ENCODE measurements at regions not wholly inside any gene's neighbourhood (a gene's known extent, or its start where the extent isn't known, plus 50 kb on each side); places are given as distances from the start of the nearest gene placed in this dataset.

- H3K4me1 Mint-ChIP-seq, result no peaks in the 10 kb centered on the region
- H3K9me3 Mint-ChIP-seq, result no peaks in the 10 kb centered on the region
- H3K4me3 Mint-ChIP-seq, result no peak overlapping the region
- no peak for DNase-seq
- H3K27me3 Mint-ChIP-seq (ENCODE audit: low read depth in 3 of 3), result peaks cover 4 to 17% (median 7%) of the 10 kb centered on the region in 3 donors
- peaks cover 11 to 17% (median 13%) of the 10 kb centered on the region in 3 donors for H3K36me3 Mint-ChIP-seq
- H3K27ac Mint-ChIP-seq, result no peak overlapping the region
Observed at GRCh38 chr13:99878921-99879610, 92.5 kb downstream of the ZIC5 start.

GRCh38 chr13:99876651-99877050 lies 94.9 kb downstream of the ZIC5 start:
- H3K27ac Mint-ChIP-seq, result no peak overlapping the region
- peaks cover 9 to 17% (median 11%) of the 10 kb centered on the region in 3 donors for H3K36me3 Mint-ChIP-seq
- H3K4me3 Mint-ChIP-seq, result no peak overlapping the region
- H3K9me3 Mint-ChIP-seq, result no peaks in the 10 kb centered on the region
- H3K4me1 Mint-ChIP-seq, result no peaks in the 10 kb centered on the region
- H3K27me3 Mint-ChIP-seq (ENCODE audit: low read depth in 3 of 3), result peaks cover 4 to 14% (median 4%) of the 10 kb centered on the region in 3 donors
- no peak for DNase-seq

GRCh38 chr13:99875391-99875790 lies 96.2 kb downstream of the ZIC5 start:
- peaks cover 11 to 17% (median 16%) of the 10 kb centered on the region in 3 donors for H3K36me3 Mint-ChIP-seq
- peaks cover 4 to 14% (median 7%) of the 10 kb centered on the region in 3 donors for H3K27me3 Mint-ChIP-seq (ENCODE audit: low read depth in 3 of 3)
- H3K4me3 Mint-ChIP-seq, result no peak overlapping the region
- no peaks in the 10 kb centered on the region for H3K4me1 Mint-ChIP-seq
- no peak overlapping the region for H3K27ac Mint-ChIP-seq
- no peak for DNase-seq
- H3K9me3 Mint-ChIP-seq, result no peaks in the 10 kb centered on the region

DNA sequence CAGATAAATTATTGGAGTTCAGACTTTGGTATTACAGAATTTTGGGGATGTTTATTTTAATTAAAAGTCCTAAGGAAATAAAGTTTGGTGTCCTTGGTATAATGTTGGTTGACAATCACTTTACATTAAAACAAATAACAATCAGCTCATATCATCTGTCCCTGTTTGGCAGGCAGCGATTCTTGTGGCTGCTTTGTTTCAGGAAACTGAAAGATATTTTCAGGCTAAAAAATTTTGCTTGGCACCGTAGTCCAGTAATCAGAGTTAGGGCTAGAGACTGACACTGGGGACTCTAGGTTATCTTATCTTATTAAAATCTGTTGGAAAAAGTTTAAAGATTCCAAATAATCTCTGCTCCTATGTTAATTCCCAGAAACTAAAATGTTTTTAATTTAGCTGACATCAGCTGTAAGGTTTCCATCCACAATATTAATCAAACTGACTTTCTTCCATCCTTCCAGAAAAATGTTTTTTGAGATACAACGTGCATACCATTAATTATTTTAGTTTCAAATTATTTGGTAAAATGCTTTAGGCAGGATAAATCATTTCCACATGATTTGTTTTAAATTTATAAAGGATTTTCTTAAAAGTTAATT lies 97.6 kb downstream of the ZIC5 start:
- Mint-ChIP-seq H3K4me3 (no peak overlapping the region), H3K4me1 (no peaks in the 10 kb centered on the region), H3K27me3 (ENCODE audit: low read depth in 3 of 3) (peaks cover 4 to 10% (median 7%) of the 10 kb centered on the region in 3 donors), H3K36me3 (peaks cover 6 to 17% (median 14%) of the 10 kb centered on the region in 3 donors), H3K9me3 (no peaks in the 10 kb centered on the region), H3K27ac (no peak overlapping the region)
- no peak for DNase-seq

GRCh38 chr13:99873141-99873540 lies 98.4 kb downstream of the ZIC5 start:
- Mint-ChIP-seq H3K4me3 (no peak overlapping the region), H3K4me1 (no peaks in the 10 kb centered on the region), H3K9me3 (no peaks in the 10 kb centered on the region), H3K27me3 (ENCODE audit: low read depth in 3 of 3) (peaks cover 4 to 9% (median 7%) of the 10 kb centered on the region in 3 donors), H3K36me3 (peaks cover 4 to 17% (median 12%) of the 10 kb centered on the region in 3 donors), H3K27ac (no peak overlapping the region)
- DNase-seq, result no peak

DNA sequence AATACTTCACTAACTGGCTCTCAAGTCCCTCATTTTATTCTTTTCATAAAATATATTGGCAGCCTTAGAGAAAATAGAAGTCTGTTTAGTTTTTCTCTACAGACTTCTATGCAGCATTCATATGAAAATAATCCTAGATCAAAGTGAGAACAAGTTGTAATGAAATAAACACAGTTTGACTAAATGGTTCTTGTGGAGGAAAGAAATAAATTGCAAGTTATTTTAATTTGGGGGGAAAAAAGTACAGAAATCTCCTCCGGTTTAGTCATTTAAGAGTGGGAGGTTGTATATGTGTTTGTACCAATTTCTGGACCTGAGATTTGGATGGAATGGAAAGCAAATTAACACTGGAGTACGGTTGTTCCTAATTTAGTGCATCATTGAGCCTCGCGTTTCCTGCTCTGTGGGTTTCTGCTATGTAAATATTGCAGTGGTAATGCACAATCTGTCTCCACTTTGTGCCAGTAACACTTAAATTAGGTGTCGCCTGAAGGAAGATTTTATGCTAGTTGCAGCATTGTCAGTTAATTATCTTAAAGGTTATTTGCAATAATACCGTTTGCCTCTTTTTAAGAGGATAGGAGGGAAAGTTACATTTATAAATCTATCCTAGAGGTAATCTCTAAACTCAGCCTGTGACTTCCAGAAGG lies 100.2 kb downstream of the ZIC5 start:
- H3K4me3 Mint-ChIP-seq, result no peak overlapping the region

DNA sequence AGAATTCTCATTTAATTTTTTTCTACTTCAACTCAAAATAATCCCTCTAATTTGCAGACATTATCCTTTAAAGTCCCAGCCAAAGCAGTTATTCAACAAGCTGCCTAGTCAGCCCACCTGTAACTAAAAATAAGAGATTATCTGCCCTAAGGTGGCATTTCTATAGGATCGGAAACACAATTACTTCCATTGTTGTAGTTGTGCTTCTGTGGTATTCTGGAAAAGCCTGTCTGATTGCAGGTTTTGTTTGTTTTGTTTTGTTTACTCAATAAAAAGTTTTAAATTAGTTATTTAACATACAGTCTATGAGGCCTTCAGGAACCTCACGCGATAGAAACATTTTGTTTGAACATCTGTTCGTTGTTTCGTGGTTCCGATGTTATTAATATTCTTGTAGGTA lies 101.0 kb downstream of the ZIC5 start:
- H3K27ac Mint-ChIP-seq, result no peak overlapping the region
- H3K36me3 Mint-ChIP-seq, result peaks cover 9 to 25% (median 14%) of the 10 kb centered on the region in 3 donors
- no peak overlapping the region for H3K4me3 Mint-ChIP-seq
- no peaks in the 10 kb centered on the region for H3K9me3 Mint-ChIP-seq
- peaks cover 0 to 9% (median 9%) of the 10 kb centered on the region in 3 donors for H3K27me3 Mint-ChIP-seq (ENCODE audit: low read depth in 3 of 3)
- no peak for DNase-seq
- H3K4me1 Mint-ChIP-seq, result no peaks in the 10 kb centered on the region

More for the DNA sequence above, 100.2 kb downstream of the ZIC5 start:
- Mint-ChIP-seq H3K27me3 (ENCODE audit: low read depth in 3 of 3) (peaks cover 0 to 9% (median 7%) of the 10 kb centered on the region in 3 donors), H3K9me3 (no peaks in the 10 kb centered on the region), H3K27ac (no peak overlapping the region), H3K4me1 (no peaks in the 10 kb centered on the region), H3K36me3 (peaks cover 6 to 23% (median 17%) of the 10 kb centered on the region in 3 donors)
- DNase-seq, result no peak

- no peaks in the 10 kb centered on the region for H3K4me1 Mint-ChIP-seq
- peaks cover 10 to 22% (median 11%) of the 10 kb centered on the region in 3 donors for H3K36me3 Mint-ChIP-seq
- no peak for DNase-seq
Observed at GRCh38 chr13:99869830-99870229, 101.7 kb downstream of the ZIC5 start.

GRCh38 chr13:99868767-99869166 lies 102.8 kb downstream of the ZIC5 start:
- Mint-ChIP-seq H3K4me1 (no peaks in the 10 kb centered on the region), H3K4me3 (no peak overlapping the region), H3K9me3 (no peaks in the 10 kb centered on the region), H3K27me3 (ENCODE audit: low read depth in 3 of 3) (peaks cover 0 to 9% (median 8%) of the 10 kb centered on the region in 3 donors), H3K27ac (no peak overlapping the region), H3K36me3 (peaks cover 19 to 32% (median 21%) of the 10 kb centered on the region in 3 donors)
- no peak for DNase-seq

More at GRCh38 chr13:99869830-99870229, 101.7 kb downstream of the ZIC5 start:
- Mint-ChIP-seq H3K27ac (no peak overlapping the region), H3K9me3 (no peaks in the 10 kb centered on the region), H3K27me3 (ENCODE audit: low read depth in 3 of 3) (peaks cover 0 to 9% (median 7%) of the 10 kb centered on the region in 3 donors), H3K4me3 (no peak overlapping the region)

GRCh38 chr13:99867535-99868257 lies 103.9 kb downstream of the ZIC5 start:
- no peak overlapping the region for H3K4me3 Mint-ChIP-seq
- H3K27ac Mint-ChIP-seq, result no peak overlapping the region
- H3K9me3 Mint-ChIP-seq, result no peaks in the 10 kb centered on the region
- H3K27me3 Mint-ChIP-seq (ENCODE audit: low read depth in 3 of 3), result peaks cover 0 to 12% (median 11%) of the 10 kb centered on the region in 3 donors
- peaks cover 19 to 37% (median 23%) of the 10 kb centered on the region in 3 donors for H3K36me3 Mint-ChIP-seq
- H3K4me1 Mint-ChIP-seq, result no peaks in the 10 kb centered on the region
- no peak for DNase-seq

DNA sequence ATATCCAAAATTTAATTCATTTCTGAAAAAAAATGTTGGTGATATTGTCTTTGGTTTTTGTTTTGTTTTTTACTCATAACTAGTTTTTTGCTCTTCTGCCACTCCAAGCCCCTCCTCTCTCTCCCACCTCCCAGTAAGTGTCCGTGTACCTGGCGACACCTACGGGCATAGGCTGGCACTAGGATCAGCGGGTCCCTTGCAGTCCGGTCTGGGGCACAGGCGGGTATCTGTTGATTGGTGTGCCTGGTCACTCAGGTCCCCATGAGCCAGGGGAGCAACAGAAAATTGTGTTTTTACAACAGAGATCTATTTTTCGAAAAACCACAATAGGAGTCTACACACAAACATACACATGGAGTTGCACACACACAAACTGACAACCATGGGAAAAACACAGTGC lies 104.8 kb downstream of the ZIC5 start:
- Mint-ChIP-seq H3K4me3 (no peak overlapping the region), H3K36me3 (peaks cover 22 to 42% (median 23%) of the 10 kb centered on the region in 3 donors)

DNA sequence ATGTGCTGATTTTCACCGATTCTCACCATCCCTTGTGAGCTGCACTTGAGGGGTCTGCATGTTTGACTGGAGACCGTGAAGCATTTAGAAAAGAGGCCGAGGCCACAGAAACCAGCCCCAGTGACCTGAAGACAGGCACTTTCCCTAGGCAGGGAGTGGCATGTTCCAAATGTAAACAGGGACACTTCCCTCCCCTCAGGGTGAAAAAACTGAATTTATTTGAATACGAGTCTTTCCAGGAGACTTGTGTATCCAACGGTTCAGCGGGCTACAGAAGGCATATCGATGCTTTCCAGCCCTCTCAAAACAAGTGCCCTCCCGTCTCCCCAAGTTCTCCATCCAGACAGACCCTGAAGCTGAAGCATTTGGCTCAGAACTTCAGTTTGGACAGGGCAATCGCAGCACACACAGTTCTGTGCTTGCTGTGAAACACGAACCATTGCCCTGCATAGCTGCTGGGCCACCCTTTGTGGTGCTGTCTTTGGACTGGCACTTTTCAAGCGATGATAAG lies 106.1 kb downstream of the ZIC5 start:
- Mint-ChIP-seq H3K9me3 (no peaks in the 10 kb centered on the region), H3K36me3 (peaks cover 22 to 35% (median 23%) of the 10 kb centered on the region in 3 donors), H3K27ac (no peak overlapping the region), H3K4me3 (no peak overlapping the region), H3K27me3 (ENCODE audit: low read depth in 3 of 3) (peaks cover 2 to 10% (median 9%) of the 10 kb centered on the region in 3 donors), H3K4me1 (peaks cover 15 to 22% of the 10 kb centered on the region in 2 donors)
- no peak for DNase-seq

More for the DNA sequence above, 104.8 kb downstream of the ZIC5 start:
- peaks cover 3 to 9% of the 10 kb centered on the region in 2 donors for H3K4me1 Mint-ChIP-seq
- H3K27me3 Mint-ChIP-seq (ENCODE audit: low read depth in 3 of 3), result peaks cover 2 to 10% (median 8%) of the 10 kb centered on the region in 3 donors
- H3K9me3 Mint-ChIP-seq, result no peaks in the 10 kb centered on the region
- H3K27ac Mint-ChIP-seq, result no peak overlapping the region
- DNase-seq, result no peak

DNA sequence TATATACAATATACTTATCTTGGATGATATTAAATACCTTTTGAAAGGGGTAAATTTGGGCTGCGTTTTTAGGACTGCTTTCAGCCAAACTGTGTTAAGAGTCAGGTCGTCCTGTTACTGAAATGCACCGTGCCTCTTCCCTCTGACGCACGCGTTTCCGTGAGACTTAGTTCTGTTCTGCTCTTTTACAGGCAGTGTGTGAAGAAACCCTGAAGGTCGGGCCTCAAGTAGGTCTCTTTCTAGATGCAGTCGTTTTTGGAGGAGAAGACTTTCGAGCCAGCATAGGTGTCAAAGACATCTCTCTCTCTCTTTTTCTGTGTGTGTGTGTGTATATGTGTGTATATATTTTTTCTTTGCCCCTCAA lies 107.0 kb downstream of the ZIC5 start:
- peaks cover 22 to 35% (median 23%) of the 10 kb centered on the region in 3 donors for H3K36me3 Mint-ChIP-seq
- H3K27ac Mint-ChIP-seq, result no peak overlapping the region
- no peak overlapping the region for H3K4me3 Mint-ChIP-seq
- DNase-seq, result no peak
- peaks cover 5 to 14% (median 13%) of the 10 kb centered on the region in 3 donors for H3K27me3 Mint-ChIP-seq (ENCODE audit: low read depth in 3 of 3)
- peaks cover 23 to 31% of the 10 kb centered on the region in 2 donors for H3K4me1 Mint-ChIP-seq
- no peaks in the 10 kb centered on the region for H3K9me3 Mint-ChIP-seq

Measured in immature natural killer cell (primary cell).